ENCODE measurements at regions not wholly inside any gene's neighbourhood (a gene's known extent, or its start where the extent isn't known, plus 50 kb on each side); places are given as distances from the start of the nearest gene placed in this dataset.

GRCh38 chr2:8564475-8564874 lies 117.4 kb upstream of the ID2 start:
- H3K27me3 Mint-ChIP-seq, result peaks cover 25% of the 10 kb centered on the region
- intact Hi-C loops (cut with micrococcal nuclease), result no loop called here
- no peak for ATAC-seq (ENCODE audit: low read depth)
- peaks cover 12% of the 10 kb centered on the region for H3K9me3 Mint-ChIP-seq
- no peak for TF ChIP-seq CTCF (IDR thresholded peaks at IDR 0.05)
- ChIA-PET CTCF (no interaction called here), POLR2A (no interaction called here)
- no peak overlapping the region for H3K4me3 Mint-ChIP-seq
- H3K4me1 Mint-ChIP-seq, result no peaks in the 10 kb centered on the region
- no peaks in the 10 kb centered on the region for H3K36me3 Mint-ChIP-seq (ENCODE audit: low read depth)
- H3K27ac Mint-ChIP-seq, result no peak overlapping the region
- DNase-seq, result no peak

- intact Hi-C loops (cut with micrococcal nuclease), result no loop called here
- CTCF ChIA-PET, result no interaction called here
- DNase-seq, result no peak
Observed at GRCh38 chr2:8565399-8566154, 116.3 kb upstream of the ID2 start.

GRCh38 chr2:8566155-8566670 lies 115.6 kb upstream of the ID2 start:
- Mint-ChIP-seq H3K9me3 (peaks cover 7% of the 10 kb centered on the region), H3K36me3 (ENCODE audit: low read depth) (no peaks in the 10 kb centered on the region), H3K4me3 (no peak overlapping the region), H3K27me3 (peaks cover 36% of the 10 kb centered on the region), H3K27ac (no peak overlapping the region), H3K4me1 (peaks cover under 1% of the 10 kb centered on the region)
- no peak for TF ChIP-seq CTCF (IDR thresholded peaks at IDR 0.05)
- intact Hi-C loops (cut with micrococcal nuclease), result no loop called here
- DNase-seq (no peak), ATAC-seq (ENCODE audit: low read depth) (no peak)
- ChIA-PET POLR2A (no interaction called here), CTCF (no interaction called here)

More at GRCh38 chr2:8565399-8566154, 116.3 kb upstream of the ID2 start:
- no peak for TF ChIP-seq CTCF (IDR thresholded peaks at IDR 0.05)
- POLR2A ChIA-PET, result no interaction called here
- H3K27me3 Mint-ChIP-seq, result peaks cover 33% of the 10 kb centered on the region
- peaks cover 9% of the 10 kb centered on the region for H3K9me3 Mint-ChIP-seq
- H3K27ac Mint-ChIP-seq, result no peak overlapping the region
- H3K36me3 Mint-ChIP-seq (ENCODE audit: low read depth), result no peaks in the 10 kb centered on the region
- ATAC-seq (ENCODE audit: low read depth), result no peak
- H3K4me3 Mint-ChIP-seq, result no peak overlapping the region
- H3K4me1 Mint-ChIP-seq, result no peaks in the 10 kb centered on the region

- Mint-ChIP-seq H3K4me1 (peaks cover 8% of the 10 kb centered on the region), H3K27me3 (peaks cover 41% of the 10 kb centered on the region), H3K27ac (no peak overlapping the region), H3K9me3 (peaks cover 6% of the 10 kb centered on the region), H3K4me3 (no peak overlapping the region), H3K36me3 (ENCODE audit: low read depth) (no peaks in the 10 kb centered on the region)
- no peak for ATAC-seq (ENCODE audit: low read depth)
- POLR2A ChIA-PET, result no interaction called here
- CTCF ChIA-PET, result no interaction called here
- no peak for TF ChIP-seq CTCF (IDR thresholded peaks at IDR 0.05)
- intact Hi-C loops (cut with micrococcal nuclease), result no loop called here
- no peak for DNase-seq
Observed at GRCh38 chr2:8566774-8567468, 114.9 kb upstream of the ID2 start.

GRCh38 chr2:8567469-8568260 lies 114.2 kb upstream of the ID2 start:
- DNase-seq (no peak), ATAC-seq (ENCODE audit: low read depth) (no peak)
- Mint-ChIP-seq H3K27ac (no peak overlapping the region), H3K4me3 (no peak overlapping the region), H3K27me3 (peaks cover 47% of the 10 kb centered on the region), H3K9me3 (no peaks in the 10 kb centered on the region), H3K4me1 (peaks cover 13% of the 10 kb centered on the region), H3K36me3 (ENCODE audit: low read depth) (no peaks in the 10 kb centered on the region)
- no peak for TF ChIP-seq CTCF (IDR thresholded peaks at IDR 0.05)
- CTCF ChIA-PET, result no interaction called here
- POLR2A ChIA-PET, result no interaction called here
- intact Hi-C loops (cut with micrococcal nuclease), result no loop called here

Measured in activated B cell treated with CpG ODN at 0.5 μM for 24 hours (primary cell).